ENCODE measurements at regions not wholly inside any gene's neighbourhood (a gene's known extent, or its start where the extent isn't known, plus 50 kb on each side); places are given as distances from the start of the nearest gene placed in this dataset.

- H3K4me3 ChIP-seq (ENCODE audit: low read depth, low read length, poor library complexity, severe bottlenecking), result no peak overlapping the region
- no peak overlapping the region for H3K27ac ChIP-seq (ENCODE audit: low read depth, low read length, poor library complexity, severe bottlenecking)
- no peaks in the 10 kb centered on the region for H3K79me2 ChIP-seq (ENCODE audit: insufficient read depth, low read depth, low read length)
- H3K4me1 ChIP-seq (ENCODE audit: insufficient read depth, low read length, poor library complexity, severe bottlenecking), result no peaks in the 10 kb centered on the region
- intact Hi-C loops (cut with micrococcal nuclease; ENCODE audit: unreplicated experiment), result no loop called here
- H3K9me3 ChIP-seq (ENCODE audit: low read length), result 0 out of 2 replicates have a peak, but pooled peaks cover 15% of the 10 kb centered on the region
- ChIA-PET POLR2A (interaction anchor here (0.6 kb wide), 1 partner anchor 421 kb away, joined by 3 read pairs; no protein-coding TSS in a partner anchor), CTCF (ENCODE audit: unreplicated experiment) (no interaction called here)
- BruUV-seq (replicated peaks), result no TSS peak
- no peaks in the 10 kb centered on the region for H3K36me3 ChIP-seq (ENCODE audit: insufficient read depth, low read length)
- TF ChIP-seq CTCF (conservative IDR thresholded peaks at IDR 0.05; ENCODE audit: low read length) (no peak), EZH2phosphoT487 (IDR thresholded peaks at IDR 0.05; ENCODE audit: borderline replicate concordance, low read depth, low read length) (no peak)
- DNase-seq (ENCODE audit: low spot score), result no peak
- no peak overlapping the region for H2AFZ ChIP-seq (ENCODE audit: low read length)
- H3K4me2 ChIP-seq (ENCODE audit: low read length), result no peak overlapping the region
- H4K20me1 ChIP-seq (ENCODE audit: insufficient read depth, low read length), result no peaks in the 10 kb centered on the region
- H3K9me2 ChIP-seq (ENCODE audit: insufficient read depth, low read length), result no peaks in the 10 kb centered on the region; the same call in 1 of the 2 replicates
Observed at GRCh38 chr7:46524350-46524749, 603.3 kb upstream of the IGFBP3 start.

DNA sequence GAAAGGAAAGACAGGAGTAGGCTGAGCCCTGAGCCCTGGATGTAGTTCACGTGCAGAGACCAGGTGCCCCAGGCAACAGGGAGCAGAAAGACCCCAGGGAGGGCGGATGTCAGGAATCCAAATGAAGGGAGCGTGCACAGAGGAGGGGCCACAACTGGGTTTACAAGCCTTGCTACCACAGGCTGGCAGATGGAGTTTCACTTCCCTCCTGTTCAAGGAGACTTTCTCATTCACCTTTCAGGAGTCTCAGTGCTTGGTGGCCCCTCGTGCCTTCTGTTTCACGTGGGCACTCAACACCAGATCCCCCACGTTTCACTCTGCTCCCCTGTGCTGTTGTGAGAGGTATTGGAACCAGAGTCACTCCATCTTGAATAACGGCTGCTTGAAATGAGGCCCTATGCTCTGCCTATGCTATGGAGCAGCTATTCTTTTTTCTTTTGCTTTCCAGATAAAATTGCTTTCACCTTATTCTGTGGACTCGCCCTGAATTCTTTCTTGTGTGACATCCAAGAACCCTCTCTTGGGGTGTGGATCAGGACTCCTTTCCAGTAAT is 601.4 kb upstream of the IGFBP3 start:
- CTCF ChIA-PET (ENCODE audit: unreplicated experiment), result no interaction called here
- POLR2A ChIA-PET, result no interaction called here
- no peak overlapping the region for H2AFZ ChIP-seq (ENCODE audit: low read length)

More for the DNA sequence above, 601.4 kb upstream of the IGFBP3 start:
- Histone ChIP-seq H3K9me3 (ENCODE audit: low read length) (0 out of 2 replicates have a peak, but pooled peaks cover 10% of the 10 kb centered on the region), H3K4me2 (ENCODE audit: low read length) (no peak overlapping the region), H3K4me1 (ENCODE audit: insufficient read depth, low read length, poor library complexity, severe bottlenecking) (no peaks in the 10 kb centered on the region), H3K36me3 (ENCODE audit: insufficient read depth, low read length) (no peaks in the 10 kb centered on the region), H4K20me1 (ENCODE audit: insufficient read depth, low read length) (no peaks in the 10 kb centered on the region), H3K4me3 (ENCODE audit: low read depth, low read length, poor library complexity, severe bottlenecking) (no peak overlapping the region), H3K79me2 (ENCODE audit: insufficient read depth, low read depth, low read length) (no peaks in the 10 kb centered on the region), H3K9me2 (ENCODE audit: insufficient read depth, low read length) (no peaks in the 10 kb centered on the region; the same call in 1 of the 2 replicates), H3K27ac (ENCODE audit: low read depth, low read length, poor library complexity, severe bottlenecking) (no peak overlapping the region)
- TF ChIP-seq EZH2phosphoT487 (IDR thresholded peaks at IDR 0.05; ENCODE audit: borderline replicate concordance, low read depth, low read length), result no peak
- TF ChIP-seq CTCF (conservative IDR thresholded peaks at IDR 0.05; ENCODE audit: low read length), result no peak
- no TSS peak for BruUV-seq (replicated peaks)
- intact Hi-C loops (cut with micrococcal nuclease; ENCODE audit: unreplicated experiment), result no loop called here
- peak; percentile 4 for DNase-seq (ENCODE audit: low spot score)
